IMR-90 (cell line): ENCODE measurements at regions not wholly inside any gene's neighbourhood (a gene's known extent, or its start where the extent isn't known, plus 50 kb on each side); places are given as distances from the start of the nearest gene placed in this dataset.

Experiments used
- ATAC-seq: fragments of 200-7000 bp; cut with Tn5 transposase; 2 replicates; pipeline ENCODE4 v1.9.1; 2020; ENCODE audit warnings: low read depth, mild to moderate bottlenecking, moderate library complexity
- BruUV-seq: library from RNA; stranded (reverse); fragments of 400-500 nt; replicated peaks from 2 replicates; lab custom pipeline; 2021; lab: Mats Ljungman, UMichigan
- CTCF ChIA-PET: fragments of 300-600 bp; formaldehyde crosslinking; extraction: SDS; loops from one replicate; lab custom pipeline; 2021; ENCODE audit warnings: antibody characterized with exemption; lab: Yijun Ruan, JAX
- POLR2A ChIA-PET: fragments of 300-600 bp; sonication (Branson Sonifier 250); formaldehyde crosslinking; loops from one replicate; lab custom pipeline; 2022; ENCODE audit warnings: antibody characterized with exemption; ENCODE audit not compliant: unreplicated experiment; lab: Charles Lee
- DNase-seq: peaks from one replicate; pipeline ENCODE4 v3.0.0; 2013
- H2AFZ ChIP-seq: replicated peaks from 2 replicates; pipeline ENCODE3; 2013; ENCODE audit warnings: low read length, mild to moderate bottlenecking; ENCODE audit not compliant: poor library complexity
- H2AK5ac ChIP-seq: 2 replicates; pipeline ENCODE4 v1.6.1; 2013; ENCODE audit warnings: low read depth, low read length, inconsistent platforms
- H2AK9ac ChIP-seq: replicated peaks from 2 replicates; pipeline ENCODE3; 2013; ENCODE audit warnings: mild to moderate bottlenecking, low read depth, low read length, moderate library complexity; ENCODE audit not compliant: poor library complexity
- H2BK120ac ChIP-seq: 2 replicates; pipeline ENCODE4 v1.6.1; 2013; ENCODE audit warnings: low read depth, low read length, inconsistent platforms
- H2BK15ac ChIP-seq: 3 replicates; pipeline ENCODE4 v1.6.1; 2013; ENCODE audit warnings: low read depth, low read length, inconsistent platforms
- H2BK20ac ChIP-seq: 2 replicates; pipeline ENCODE4 v1.6.1; 2013; ENCODE audit warnings: low read depth, mild to moderate bottlenecking, inconsistent platforms, low read length, moderate library complexity
- H2BK5ac ChIP-seq: 2 replicates; pipeline ENCODE4 v1.6.1; 2013; ENCODE audit warnings: mild to moderate bottlenecking, low read depth, low read length, inconsistent platforms; ENCODE audit not compliant: poor library complexity, severe bottlenecking
- H3K14ac ChIP-seq: replicated peaks from 2 replicates; pipeline ENCODE4 v1.6.1; 2013; ENCODE audit warnings: low read depth, low read length, inconsistent platforms
- H3K18ac ChIP-seq: 2 replicates; pipeline ENCODE4 v1.6.1; 2013; ENCODE audit warnings: low read depth, low read length, control low read depth
- H3K23ac ChIP-seq: 2 replicates; pipeline ENCODE4 v1.6.1; 2013; ENCODE audit warnings: low read depth, low read length, inconsistent platforms
- H3K27ac ChIP-seq: 2 replicates; pipeline ENCODE4 v1.5.1; 2013; ENCODE audit warnings: mild to moderate bottlenecking, control low read depth, low read length; ENCODE audit not compliant: insufficient read depth
- H3K27me3 ChIP-seq: 2 replicates; pipeline ENCODE4 v1.6.1; 2013; ENCODE audit warnings: low read length; ENCODE audit not compliant: control insufficient read depth, insufficient read depth
- H3K36me3 ChIP-seq: 2 replicates; pipeline ENCODE4 v1.6.1; 2013; ENCODE audit warnings: low read length, mixed read lengths; ENCODE audit not compliant: control insufficient read depth, insufficient read depth
- H3K4ac ChIP-seq: 2 replicates; pipeline ENCODE4 v1.6.1; 2013; ENCODE audit warnings: low read depth, low read length, inconsistent platforms
- H3K4me1 ChIP-seq: 2 replicates; pipeline ENCODE4 v1.6.1; 2013; ENCODE audit warnings: low read length, mixed read lengths; ENCODE audit not compliant: control insufficient read depth, insufficient read depth
- H3K4me2 ChIP-seq: 2 replicates; pipeline ENCODE4 v1.6.1; 2013; ENCODE audit warnings: low read depth, mild to moderate bottlenecking, control low read depth, low read length, moderate library complexity
- H3K4me3 ChIP-seq: 2 replicates; pipeline ENCODE4 v1.5.1; 2013; ENCODE audit warnings: low read depth, mild to moderate bottlenecking, control low read depth, low read length, moderate library complexity; ENCODE audit not compliant: insufficient read depth
- H3K56ac ChIP-seq: 2 replicates; pipeline ENCODE4 v1.6.1; 2013; ENCODE audit warnings: low read length, inconsistent platforms; ENCODE audit not compliant: insufficient read depth; ENCODE audit errors: extremely low read depth
- H3K79me1 ChIP-seq, 2 experiments: 2 replicates each; pipeline ENCODE4 v1.6.1; 2013; ENCODE audit warnings: low read length in 2 of 2, inconsistent platforms in 1 of 2, low read depth in 1 of 2
- H3K9ac ChIP-seq: 2 replicates; pipeline ENCODE4 v1.6.1; 2013; ENCODE audit warnings: low read depth, low read length, control low read depth
- H3K9me1 ChIP-seq: 2 replicates; pipeline ENCODE4 v1.6.1; 2013; ENCODE audit warnings: low read length, inconsistent platforms; ENCODE audit not compliant: insufficient read depth
- H3K9me3 ChIP-seq: 2 replicates; pipeline ENCODE4 v1.6.1; 2013; ENCODE audit warnings: low read length; ENCODE audit not compliant: control insufficient read depth, insufficient read depth
- H4K20me1 ChIP-seq: 2 replicates; pipeline ENCODE4 v1.6.1; 2013; ENCODE audit warnings: low read length, inconsistent platforms; ENCODE audit not compliant: insufficient read depth
- H4K5ac ChIP-seq: 2 replicates; pipeline ENCODE4 v1.6.1; 2013; ENCODE audit warnings: mild to moderate bottlenecking, low read depth, low read length, control low read depth
- H4K8ac ChIP-seq, 2 experiments: 2 replicates each; pipeline ENCODE4 v1.6.1; 2013; ENCODE audit warnings: low read depth in 2 of 2, low read length in 2 of 2, control low read depth in 1 of 2, inconsistent platforms in 1 of 2
- H4K91ac ChIP-seq: 2 replicates; pipeline ENCODE4 v1.6.1; 2013; ENCODE audit warnings: low read depth, low read length, inconsistent platforms; ENCODE audit not compliant: insufficient read depth
- CTCF ChIP-seq: conservative IDR thresholded peaks from 2 replicates; pipeline ENCODE4 v1.5.1; 2012; ENCODE audit warnings: mild to moderate bottlenecking, low read depth, low read length, improper control_type of control experiment
- NFE2L2 ChIP-seq: fragments of 150-350 bp; IDR thresholded peaks from 2 replicates; pipeline ENCODE4 v1.6.1; 2016; ENCODE audit warnings: low read depth, mild to moderate bottlenecking, low read length
- RAD21 ChIP-seq: IDR thresholded peaks from 2 replicates; pipeline ENCODE4 v1.6.1; 2012; ENCODE audit warnings: low read length, improper control_type of control experiment
- SMC3 ChIP-seq: fragments of 150-350 bp; IDR thresholded peaks from 2 replicates; pipeline ENCODE4 v1.6.1; 2016; ENCODE audit warnings: low read depth, mild to moderate bottlenecking, antibody characterized with exemption, low read length, moderate library complexity
- WGBS, 2 experiments: methylation state at CpG; one replicate each; pipeline versions ENCODE4 v1.1.5 to v1.1.7; 2013; ENCODE audit warnings: missing lambda C conversion rate in 2 of 2; ENCODE audit not compliant: insufficient read length in 1 of 2; ENCODE audit errors: extremely low coverage in 2 of 2; 5-methylcytosine and 5-hydroxymethylcytosine counted together
- dilution Hi-C: fragments of 300-500 bp; cut with HindIII; formaldehyde crosslinking; loops from one replicate; pipeline ENCODE4 v1.14.3; 2018; ENCODE audit warnings: low sequenced_read_pairs; ENCODE audit not compliant: unreplicated experiment
- in situ Hi-C: fragments of 300-500 bp; cut with MboI; formaldehyde crosslinking; loops from 3 replicates; pipeline ENCODE4 v1.14.3; 2019; ENCODE audit warnings: low sequenced_read_pairs, inconsistent platforms, mixed read lengths
- intact Hi-C: fragments of 100-400 bp; cut with micrococcal nuclease; formaldehyde crosslinking; loops from 2 replicates; pipeline ENCODE4 v1.10.0; 2022

GRCh38 chr6:168865-169455 lies 123.3 kb upstream of the DUSP22 start:
- Histone ChIP-seq H3K9me1 (no peaks in the 10 kb centered on the region), H3K4me3 (no peak overlapping the region), H4K8ac (no peak overlapping the region), H3K36me3 (no peaks in the 10 kb centered on the region), H3K4me1 (no peaks in the 10 kb centered on the region), H3K9ac (no peak overlapping the region), H2AK9ac (no peak overlapping the region), H3K4ac (no peak overlapping the region), H4K20me1 (no peaks in the 10 kb centered on the region), H2BK15ac (no peak overlapping the region), H2BK120ac (no peak overlapping the region), H3K9me3 (no peaks in the 10 kb centered on the region), H3K18ac (no peak overlapping the region), H3K56ac (no peak overlapping the region), H2BK20ac (no peak overlapping the region), H3K14ac (no peak overlapping the region), H3K4me2 (no peak overlapping the region), H2AK5ac (no peak overlapping the region), H2AFZ (no peak overlapping the region), H3K27me3 (peaks cover 6% of the 10 kb centered on the region; the same call in 1 of the 2 replicates), H3K23ac (no peak overlapping the region), H4K91ac (no peak overlapping the region), H3K79me1 (no peaks in the 10 kb centered on the region), H2BK5ac (no peak overlapping the region), H4K5ac (no peak overlapping the region), H3K27ac (no peak overlapping the region)
- dilution Hi-C loops = no loop called here
- POLR2A ChIA-PET = no interaction called here
- no TSS peak for BruUV-seq
- intact Hi-C loops = no loop called here
- DNase-seq = peak; percentile 55
- peak; percentile 59 for TF ChIP-seq CTCF
- no peak for TF ChIP-seq NFE2L2
- peak; percentile 37 for TF ChIP-seq SMC3
- TF ChIP-seq RAD21 = peak; percentile 52
- in situ Hi-C loops = no loop called here
- peak; percentile 72 for ATAC-seq
- CTCF ChIA-PET = no interaction called here
- no CpG with 5 or more reads among the region's 3 CpGs for WGBS, 2 experiments
